ENCODE measurements at regions not wholly inside any gene's neighbourhood (a gene's known extent, or its start where the extent isn't known, plus 50 kb on each side); places are given as distances from the start of the nearest gene placed in this dataset.

- no peak for ATAC-seq
- Histone ChIP-seq H3K36me3 (ENCODE audit: control insufficient read depth in 2 of 3, insufficient read depth in 3 of 3, low read length in 3 of 3) (no peaks in the 10 kb centered on the region), H3K9me3 (ENCODE audit: control insufficient read depth in 2 of 3, low read length in 3 of 3) (peaks cover 0 to 6% (median 0%) of the 10 kb centered on the region in 3 experiments), H3K27ac (ENCODE audit: low read depth, low read length) (no peak overlapping the region), H3K4me3 (ENCODE audit: low read length) (no peak overlapping the region), H3K27me3 (ENCODE audit: control insufficient read depth in 2 of 2, insufficient read depth in 2 of 2, low read length in 2 of 2) (no peaks in the 10 kb centered on the region), H3K4me1 (ENCODE audit: control insufficient read depth in 2 of 2, insufficient read depth in 2 of 2, low read length in 2 of 2) (no peaks in the 10 kb centered on the region)
- Mint-ChIP-seq H3K27ac (no peak overlapping the region), H3K4me1 (no peaks in the 10 kb centered on the region), H3K9me3 (peaks cover 5 to 43% (median 13%) of the 10 kb centered on the region in 11 donors), H3K36me3 (no peaks in the 10 kb centered on the region), H3K27me3 (peaks cover 0 to 10% (median 0%) of the 10 kb centered on the region in 5 donors), H3K4me3 (no peak overlapping the region)
- intact Hi-C loops (cut with micrococcal nuclease), result no loop called here
- POLR2A ChIA-PET, result no interaction called here
- CTCF ChIA-PET, result no interaction called here
- no peak for DNase-seq
Observed at GRCh38 chr6:163844357-163844756, 429.8 kb downstream of the QKI start.

- Histone ChIP-seq H3K4me3 (ENCODE audit: low read length) (no peak overlapping the region), H3K27ac (ENCODE audit: low read depth, low read length) (no peak overlapping the region), H3K36me3 (ENCODE audit: control insufficient read depth in 2 of 3, insufficient read depth in 3 of 3, low read length in 3 of 3) (no peaks in the 10 kb centered on the region), H3K9me3 (ENCODE audit: control insufficient read depth in 2 of 3, low read length in 3 of 3) (peaks cover 0 to 6% (median 0%) of the 10 kb centered on the region in 3 experiments), H3K27me3 (ENCODE audit: control insufficient read depth in 2 of 2, insufficient read depth in 2 of 2, low read length in 2 of 2) (no peaks in the 10 kb centered on the region), H3K4me1 (ENCODE audit: control insufficient read depth in 2 of 2, insufficient read depth in 2 of 2, low read length in 2 of 2) (no peaks in the 10 kb centered on the region)
- DNase-seq (no peak), ATAC-seq (no peak)
- Mint-ChIP-seq H3K4me1 (no peaks in the 10 kb centered on the region), H3K27ac (no peak overlapping the region), H3K27me3 (peaks cover 0 to 10% (median 0%) of the 10 kb centered on the region in 5 donors), H3K36me3 (no peaks in the 10 kb centered on the region), H3K9me3 (peaks cover 1 to 34% (median 12%) of the 10 kb centered on the region in 11 donors), H3K4me3 (no peak overlapping the region)
- intact Hi-C loops (cut with micrococcal nuclease), result no loop called here
- ChIA-PET POLR2A (no interaction called here), CTCF (no interaction called here)
Observed at GRCh38 chr6:163843218-163843617, 428.7 kb downstream of the QKI start.

GRCh38 chr6:163842467-163842866 lies 427.9 kb downstream of the QKI start:
- peaks cover 0 to 6% (median 0%) of the 10 kb centered on the region in 3 experiments for H3K9me3 ChIP-seq (ENCODE audit: control insufficient read depth in 2 of 3, low read length in 3 of 3)
- H3K36me3 ChIP-seq (ENCODE audit: control insufficient read depth in 2 of 3, insufficient read depth in 3 of 3, low read length in 3 of 3), result no peaks in the 10 kb centered on the region
- DNase-seq (no peak), ATAC-seq (no peak)
- no peaks in the 10 kb centered on the region for H3K4me1 ChIP-seq (ENCODE audit: control insufficient read depth in 2 of 2, insufficient read depth in 2 of 2, low read length in 2 of 2)
- no peak overlapping the region for H3K4me3 ChIP-seq (ENCODE audit: low read length)
- Mint-ChIP-seq H3K36me3 (no peaks in the 10 kb centered on the region), H3K4me1 (no peaks in the 10 kb centered on the region), H3K4me3 (no peak overlapping the region), H3K27ac (no peak overlapping the region), H3K9me3 (peaks cover 1 to 34% (median 12%) of the 10 kb centered on the region in 11 donors), H3K27me3 (peaks cover 0 to 11% (median 0%) of the 10 kb centered on the region in 5 donors)
- intact Hi-C loops (cut with micrococcal nuclease), result no loop called here
- CTCF ChIA-PET, result no interaction called here
- POLR2A ChIA-PET, result no interaction called here
- no peak overlapping the region for H3K27ac ChIP-seq (ENCODE audit: low read depth, low read length)
- H3K27me3 ChIP-seq (ENCODE audit: control insufficient read depth in 2 of 2, insufficient read depth in 2 of 2, low read length in 2 of 2), result no peaks in the 10 kb centered on the region

GRCh38 chr6:163841733-163842132 lies 427.2 kb downstream of the QKI start:
- no peak overlapping the region for H3K27ac Mint-ChIP-seq
- no peak overlapping the region for H3K4me3 Mint-ChIP-seq
- no peak overlapping the region for H3K4me3 ChIP-seq (ENCODE audit: low read length)
- intact Hi-C loops (cut with micrococcal nuclease), result no loop called here
- no peak for ATAC-seq
- H3K27me3 ChIP-seq (ENCODE audit: control insufficient read depth in 2 of 2, insufficient read depth in 2 of 2, low read length in 2 of 2), result no peaks in the 10 kb centered on the region
- H3K27ac ChIP-seq (ENCODE audit: low read depth, low read length), result no peak overlapping the region
- no peaks in the 10 kb centered on the region for H3K4me1 Mint-ChIP-seq
- no peaks in the 10 kb centered on the region for H3K36me3 Mint-ChIP-seq
- CTCF ChIA-PET, result no interaction called here
- no peak for DNase-seq
- H3K4me1 ChIP-seq (ENCODE audit: control insufficient read depth in 2 of 2, insufficient read depth in 2 of 2, low read length in 2 of 2), result no peaks in the 10 kb centered on the region
- POLR2A ChIA-PET, result no interaction called here
- peaks cover under 1 to 13% (median 5%) of the 10 kb centered on the region in 5 donors for H3K27me3 Mint-ChIP-seq
- peaks cover 0 to 6% (median 0%) of the 10 kb centered on the region in 3 experiments for H3K9me3 ChIP-seq (ENCODE audit: control insufficient read depth in 2 of 3, low read length in 3 of 3)
- H3K36me3 ChIP-seq (ENCODE audit: control insufficient read depth in 2 of 3, insufficient read depth in 3 of 3, low read length in 3 of 3), result no peaks in the 10 kb centered on the region
- peaks cover 1 to 33% (median 12%) of the 10 kb centered on the region in 11 donors for H3K9me3 Mint-ChIP-seq

GRCh38 chr6:163841326-163841725 lies 426.8 kb downstream of the QKI start:
- Mint-ChIP-seq H3K27ac (no peak overlapping the region), H3K4me1 (no peaks in the 10 kb centered on the region), H3K4me3 (no peak overlapping the region), H3K27me3 (peaks cover 5 to 15% (median 9%) of the 10 kb centered on the region in 5 donors), H3K9me3 (peaks cover 1 to 34% (median 12%) of the 10 kb centered on the region in 11 donors), H3K36me3 (no peaks in the 10 kb centered on the region)
- intact Hi-C loops (cut with micrococcal nuclease), result no loop called here
- Histone ChIP-seq H3K9me3 (ENCODE audit: control insufficient read depth in 2 of 3, low read length in 3 of 3) (peaks cover 0 to 6% (median 0%) of the 10 kb centered on the region in 3 experiments), H3K36me3 (ENCODE audit: control insufficient read depth in 2 of 3, insufficient read depth in 3 of 3, low read length in 3 of 3) (no peaks in the 10 kb centered on the region), H3K4me3 (ENCODE audit: low read length) (no peak overlapping the region), H3K27ac (ENCODE audit: low read depth, low read length) (no peak overlapping the region), H3K27me3 (ENCODE audit: control insufficient read depth in 2 of 2, insufficient read depth in 2 of 2, low read length in 2 of 2) (no peaks in the 10 kb centered on the region), H3K4me1 (ENCODE audit: control insufficient read depth in 2 of 2, insufficient read depth in 2 of 2, low read length in 2 of 2) (no peaks in the 10 kb centered on the region)
- ChIA-PET CTCF (no interaction called here), POLR2A (no interaction called here)
- no peak for ATAC-seq
- DNase-seq, result no peak

GRCh38 chr6:163840880-163841279 lies 426.4 kb downstream of the QKI start:
- no peak for DNase-seq
- H3K36me3 Mint-ChIP-seq, result no peaks in the 10 kb centered on the region
- ChIA-PET CTCF (no interaction called here), POLR2A (no interaction called here)
- Histone ChIP-seq H3K9me3 (ENCODE audit: control insufficient read depth in 2 of 3, low read length in 3 of 3) (peaks cover 0 to 6% (median 0%) of the 10 kb centered on the region in 3 experiments), H3K4me1 (ENCODE audit: control insufficient read depth in 2 of 2, insufficient read depth in 2 of 2, low read length in 2 of 2) (no peaks in the 10 kb centered on the region), H3K27ac (ENCODE audit: low read depth, low read length) (no peak overlapping the region), H3K4me3 (ENCODE audit: low read length) (no peak overlapping the region), H3K36me3 (ENCODE audit: control insufficient read depth in 2 of 3, insufficient read depth in 3 of 3, low read length in 3 of 3) (no peaks in the 10 kb centered on the region), H3K27me3 (ENCODE audit: control insufficient read depth in 2 of 2, insufficient read depth in 2 of 2, low read length in 2 of 2) (no peaks in the 10 kb centered on the region)
- H3K4me1 Mint-ChIP-seq, result no peaks in the 10 kb centered on the region
- intact Hi-C loops (cut with micrococcal nuclease), result no loop called here
- no peak for ATAC-seq
- H3K27me3 Mint-ChIP-seq, result peaks cover 9 to 19% (median 10%) of the 10 kb centered on the region in 5 donors
- H3K4me3 Mint-ChIP-seq, result no peak overlapping the region
- peaks cover 1 to 34% (median 12%) of the 10 kb centered on the region in 11 donors for H3K9me3 Mint-ChIP-seq
- no peak overlapping the region for H3K27ac Mint-ChIP-seq

- Histone ChIP-seq H3K4me1 (ENCODE audit: control insufficient read depth in 2 of 2, insufficient read depth in 2 of 2, low read length in 2 of 2) (no peaks in the 10 kb centered on the region), H3K36me3 (ENCODE audit: control insufficient read depth in 2 of 3, insufficient read depth in 3 of 3, low read length in 3 of 3) (no peaks in the 10 kb centered on the region), H3K27ac (ENCODE audit: low read depth, low read length) (no peak overlapping the region), H3K4me3 (ENCODE audit: low read length) (no peak overlapping the region), H3K27me3 (ENCODE audit: control insufficient read depth in 2 of 2, insufficient read depth in 2 of 2, low read length in 2 of 2) (no peaks in the 10 kb centered on the region), H3K9me3 (ENCODE audit: control insufficient read depth in 2 of 3, low read length in 3 of 3) (peaks cover 0 to 6% (median 0%) of the 10 kb centered on the region in 3 experiments)
- H3K4me1 Mint-ChIP-seq, result no peaks in the 10 kb centered on the region
- intact Hi-C loops (cut with micrococcal nuclease), result no loop called here
- H3K4me3 Mint-ChIP-seq, result no peak overlapping the region
- DNase-seq, result no peak
- no peak for ATAC-seq
- H3K36me3 Mint-ChIP-seq, result no peaks in the 10 kb centered on the region
- CTCF ChIA-PET, result no interaction called here
- POLR2A ChIA-PET, result no interaction called here
- H3K27me3 Mint-ChIP-seq, result peaks cover 9 to 27% (median 12%) of the 10 kb centered on the region in 5 donors
- H3K9me3 Mint-ChIP-seq, result peaks cover 1 to 34% (median 12%) of the 10 kb centered on the region in 11 donors
- H3K27ac Mint-ChIP-seq, result no peak overlapping the region
Observed at GRCh38 chr6:163839296-163839695, 424.8 kb downstream of the QKI start.
